GM21737 (cell line): ENCODE measurements at regions not wholly inside any gene's neighbourhood (a gene's known extent, or its start where the extent isn't known, plus 50 kb on each side); places are given as distances from the start of the nearest gene placed in this dataset.
"Not testable (repeated sequence)": the region's sequence is repeated elsewhere in the genome, so short reads cannot be mapped to it uniquely, and the experiment has no call there.

Source experiments
- ATAC-seq: cut with Tn5 transposase; IDR thresholded peaks from one replicate; pipeline ENCODE4 v1.9.1; 2021; ENCODE audit warnings: mild to moderate bottlenecking, moderate library complexity; ENCODE audit not compliant: unreplicated experiment

- ATAC-seq: not testable (repeated sequence)
Measured at GRCh38 chr2:145367334-145367733, 847.4 kb upstream of the ZEB2 start.

- no peak for ATAC-seq
Measured at GRCh38 chr2:145366341-145366740, 846.4 kb upstream of the ZEB2 start.

GRCh38 chr2:145360129-145360790 lies 840.3 kb upstream of the ZEB2 start:
- ATAC-seq: no peak

- ATAC-seq: no peak
Measured at GRCh38 chr2:145359561-145359960, 839.6 kb upstream of the ZEB2 start.

GRCh38 chr2:145356056-145356455 lies 836.1 kb upstream of the ZEB2 start:
- no peak for ATAC-seq

GRCh38 chr2:145352484-145352883 lies 832.6 kb upstream of the ZEB2 start:
- ATAC-seq: no peak

- ATAC-seq: no peak
Measured at GRCh38 chr2:145351864-145352425, 832.0 kb upstream of the ZEB2 start.

- no peak for ATAC-seq
Measured at GRCh38 chr2:145350011-145350410, 830.1 kb upstream of the ZEB2 start.

- ATAC-seq: no peak
Measured at GRCh38 chr2:145344076-145344724, 824.3 kb upstream of the ZEB2 start.

GRCh38 chr2:145343287-145343686 lies 823.4 kb upstream of the ZEB2 start:
- no peak for ATAC-seq

- no peak for ATAC-seq
Measured at GRCh38 chr2:145341536-145341935, 821.6 kb upstream of the ZEB2 start.

GRCh38 chr2:145339646-145340045 lies 819.7 kb upstream of the ZEB2 start:
- no peak for ATAC-seq

- ATAC-seq: no peak
Measured at GRCh38 chr2:145332210-145332898, 812.4 kb upstream of the ZEB2 start.

- no peak for ATAC-seq
Measured at GRCh38 chr2:145329971-145330370, 810.1 kb upstream of the ZEB2 start.

GRCh38 chr2:145325485-145325884 lies 805.6 kb upstream of the ZEB2 start:
- ATAC-seq: no peak

GRCh38 chr2:145324748-145325147 lies 804.8 kb upstream of the ZEB2 start:
- no peak for ATAC-seq

- no peak for ATAC-seq
Measured at GRCh38 chr2:145323512-145323911, 803.6 kb upstream of the ZEB2 start.

GRCh38 chr2:145321344-145321743 lies 801.4 kb upstream of the ZEB2 start:
- ATAC-seq: peak; percentile 60

GRCh38 chr2:145316496-145316895 lies 796.6 kb upstream of the ZEB2 start:
- ATAC-seq: no peak

- ATAC-seq: no peak
Measured at GRCh38 chr2:145315053-145315452, 795.1 kb upstream of the ZEB2 start.

GRCh38 chr2:145314119-145314633 lies 794.3 kb upstream of the ZEB2 start:
- no peak for ATAC-seq

- ATAC-seq: no peak
Measured at GRCh38 chr2:145305889-145306288, 786.0 kb upstream of the ZEB2 start.
